ENCODE measurements at regions not wholly inside any gene's neighbourhood (a gene's known extent, or its start where the extent isn't known, plus 50 kb on each side); places are given as distances from the start of the nearest gene placed in this dataset.

DNA sequence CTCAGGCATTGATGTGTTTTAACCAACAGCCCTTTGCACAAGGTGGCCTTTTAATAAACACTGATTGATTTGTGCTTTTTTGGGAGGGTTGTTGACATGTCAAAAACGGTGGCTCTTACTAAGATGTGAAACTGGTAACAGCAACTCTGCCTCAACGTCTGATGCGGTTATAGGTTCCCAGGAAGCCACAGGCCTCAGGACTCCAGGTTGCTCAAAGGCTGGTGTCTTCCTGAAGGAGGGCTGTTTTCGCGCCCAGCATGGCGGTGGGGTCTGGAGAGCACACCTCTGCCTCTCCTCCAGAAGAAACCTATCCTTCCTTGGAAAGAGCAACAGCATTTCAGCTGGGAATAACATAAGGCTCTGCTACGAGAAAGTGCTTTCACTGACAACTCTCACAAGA, 187.5 kb downstream of the IRF8 start:
- Mint-ChIP-seq H3K27me3 (ENCODE audit: unreplicated experiment) (peaks cover 23% of the 10 kb centered on the region), H3K4me3 (ENCODE audit: unreplicated experiment) (no peak overlapping the region), H3K4me1 (ENCODE audit: unreplicated experiment) (no peaks in the 10 kb centered on the region), H3K27ac (ENCODE audit: unreplicated experiment) (no peak overlapping the region), H3K36me3 (ENCODE audit: unreplicated experiment) (no peaks in the 10 kb centered on the region), H3K9me3 (ENCODE audit: unreplicated experiment) (no peaks in the 10 kb centered on the region)
- no peak for DNase-seq (ENCODE audit: extremely low spot score, unreplicated experiment)
- TF ChIP-seq, protein P1, sequence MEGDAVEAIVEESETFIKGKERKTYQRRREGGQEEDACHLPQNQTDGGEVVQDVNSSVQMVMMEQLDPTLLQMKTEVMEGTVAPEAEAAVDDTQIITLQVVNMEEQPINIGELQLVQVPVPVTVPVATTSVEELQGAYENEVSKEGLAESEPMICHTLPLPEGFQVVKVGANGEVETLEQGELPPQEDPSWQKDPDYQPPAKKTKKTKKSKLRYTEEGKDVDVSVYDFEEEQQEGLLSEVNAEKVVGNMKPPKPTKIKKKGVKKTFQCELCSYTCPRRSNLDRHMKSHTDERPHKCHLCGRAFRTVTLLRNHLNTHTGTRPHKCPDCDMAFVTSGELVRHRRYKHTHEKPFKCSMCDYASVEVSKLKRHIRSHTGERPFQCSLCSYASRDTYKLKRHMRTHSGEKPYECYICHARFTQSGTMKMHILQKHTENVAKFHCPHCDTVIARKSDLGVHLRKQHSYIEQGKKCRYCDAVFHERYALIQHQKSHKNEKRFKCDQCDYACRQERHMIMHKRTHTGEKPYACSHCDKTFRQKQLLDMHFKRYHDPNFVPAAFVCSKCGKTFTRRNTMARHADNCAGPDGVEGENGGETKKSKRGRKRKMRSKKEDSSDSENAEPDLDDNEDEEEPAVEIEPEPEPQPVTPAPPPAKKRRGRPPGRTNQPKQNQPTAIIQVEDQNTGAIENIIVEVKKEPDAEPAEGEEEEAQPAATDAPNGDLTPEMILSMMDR (IDR thresholded peaks at IDR 0.05), result no peak

DNA sequence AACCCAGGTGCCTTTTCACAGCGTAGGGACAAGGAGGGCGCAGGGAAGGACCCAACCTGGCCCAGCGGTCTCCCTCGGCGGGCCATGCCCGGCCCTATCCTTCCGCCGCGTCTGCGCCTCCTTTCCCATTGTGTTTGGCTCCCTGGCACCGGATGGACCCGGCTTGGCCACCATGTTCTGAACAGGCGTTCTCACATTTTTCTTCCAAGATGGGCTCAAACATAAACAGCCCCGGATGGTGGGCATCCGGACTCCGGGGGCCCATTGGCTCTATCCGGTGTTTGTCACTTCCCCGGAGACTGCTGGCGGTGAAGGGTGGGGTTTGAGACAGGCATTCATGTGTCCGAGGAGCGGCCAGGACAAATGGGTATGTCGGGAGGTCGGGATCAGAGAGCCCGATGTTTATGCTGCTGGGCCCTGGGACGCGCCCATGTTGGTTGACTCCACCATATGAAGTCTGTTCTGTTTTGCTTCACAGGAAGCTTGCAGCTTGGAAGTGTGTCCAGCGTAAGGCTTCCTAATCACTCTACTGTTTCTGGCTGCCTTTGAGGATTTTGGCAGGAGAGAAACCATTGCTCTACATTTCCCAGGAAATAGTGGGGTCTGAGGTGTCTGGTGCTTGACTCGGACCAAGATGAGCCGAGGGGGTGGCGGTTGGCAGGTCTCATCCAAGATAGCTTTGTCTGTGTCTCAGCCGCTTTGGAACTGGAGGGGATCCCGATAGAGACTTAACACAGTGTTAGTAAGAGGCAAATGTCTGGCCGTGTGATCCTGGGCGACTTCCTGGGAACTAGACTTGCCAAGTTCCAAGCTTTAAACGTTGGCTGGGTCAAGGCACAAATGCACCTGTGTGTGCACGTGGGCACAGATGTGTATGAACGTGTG, 188.3 kb downstream of the IRF8 start:
- Mint-ChIP-seq H3K4me3 (ENCODE audit: unreplicated experiment) (no peak overlapping the region), H3K9me3 (ENCODE audit: unreplicated experiment) (no peaks in the 10 kb centered on the region), H3K27ac (ENCODE audit: unreplicated experiment) (no peak overlapping the region), H3K36me3 (ENCODE audit: unreplicated experiment) (no peaks in the 10 kb centered on the region), H3K27me3 (ENCODE audit: unreplicated experiment) (peaks cover 23% of the 10 kb centered on the region), H3K4me1 (ENCODE audit: unreplicated experiment) (no peaks in the 10 kb centered on the region)
- TF ChIP-seq, protein P1 (IDR thresholded peaks at IDR 0.05), result no peak
- DNase-seq (ENCODE audit: extremely low spot score, unreplicated experiment), result no peak

DNA sequence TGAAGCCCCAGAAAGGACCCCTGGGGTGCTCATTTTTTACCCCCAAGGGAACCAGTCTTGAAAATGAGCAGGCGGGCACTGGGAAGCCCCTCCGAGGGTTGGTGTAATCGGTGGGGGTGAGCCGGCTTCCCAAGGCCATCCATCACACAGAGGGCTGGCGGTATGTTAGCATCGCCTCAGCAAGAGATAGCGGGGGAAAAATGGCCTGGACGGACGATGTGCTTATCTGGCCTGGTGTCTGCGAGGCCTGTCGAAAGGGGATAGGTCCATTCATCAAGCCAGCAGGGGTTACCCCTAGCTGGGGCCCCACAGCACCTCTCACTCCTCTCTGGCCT, 188.9 kb downstream of the IRF8 start:
- H3K27me3 Mint-ChIP-seq (ENCODE audit: unreplicated experiment), result peaks cover 23% of the 10 kb centered on the region
- no peak overlapping the region for H3K27ac Mint-ChIP-seq (ENCODE audit: unreplicated experiment)

DNA sequence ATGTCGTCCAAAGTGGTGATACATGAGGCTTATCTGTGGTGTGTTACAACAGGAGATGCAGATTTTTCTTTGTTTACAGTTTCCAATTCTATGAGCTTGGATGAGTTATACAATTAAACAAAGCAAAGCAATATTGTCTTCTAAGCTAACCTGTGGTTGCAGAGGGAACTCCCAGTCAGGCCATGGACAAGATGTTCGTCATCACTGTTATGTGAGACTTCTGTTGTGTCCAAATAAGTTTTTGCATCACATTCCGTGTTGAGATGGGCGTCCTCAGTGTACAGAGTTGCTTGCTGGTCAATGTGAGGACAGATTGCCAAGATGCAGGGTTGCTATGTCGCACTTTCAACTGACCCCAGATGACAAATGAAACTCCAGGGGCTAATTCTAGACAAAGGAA, 189.3 kb downstream of the IRF8 start:
- DNase-seq (ENCODE audit: extremely low spot score, unreplicated experiment), result no peak
- Mint-ChIP-seq H3K9me3 (ENCODE audit: unreplicated experiment) (no peaks in the 10 kb centered on the region), H3K27me3 (ENCODE audit: unreplicated experiment) (peaks cover 27% of the 10 kb centered on the region), H3K4me1 (ENCODE audit: unreplicated experiment) (no peaks in the 10 kb centered on the region), H3K36me3 (ENCODE audit: unreplicated experiment) (no peaks in the 10 kb centered on the region), H3K27ac (ENCODE audit: unreplicated experiment) (no peak overlapping the region), H3K4me3 (ENCODE audit: unreplicated experiment) (no peak overlapping the region)
- TF ChIP-seq, protein P1 (IDR thresholded peaks at IDR 0.05), result no peak

More for the DNA sequence above, 188.9 kb downstream of the IRF8 start:
- H3K4me1 Mint-ChIP-seq (ENCODE audit: unreplicated experiment), result no peaks in the 10 kb centered on the region
- no peak for DNase-seq (ENCODE audit: extremely low spot score, unreplicated experiment)
- H3K36me3 Mint-ChIP-seq (ENCODE audit: unreplicated experiment), result no peaks in the 10 kb centered on the region
- H3K4me3 Mint-ChIP-seq (ENCODE audit: unreplicated experiment), result no peak overlapping the region
- H3K9me3 Mint-ChIP-seq (ENCODE audit: unreplicated experiment), result no peaks in the 10 kb centered on the region
- TF ChIP-seq, protein P1 (IDR thresholded peaks at IDR 0.05), result no peak

DNA sequence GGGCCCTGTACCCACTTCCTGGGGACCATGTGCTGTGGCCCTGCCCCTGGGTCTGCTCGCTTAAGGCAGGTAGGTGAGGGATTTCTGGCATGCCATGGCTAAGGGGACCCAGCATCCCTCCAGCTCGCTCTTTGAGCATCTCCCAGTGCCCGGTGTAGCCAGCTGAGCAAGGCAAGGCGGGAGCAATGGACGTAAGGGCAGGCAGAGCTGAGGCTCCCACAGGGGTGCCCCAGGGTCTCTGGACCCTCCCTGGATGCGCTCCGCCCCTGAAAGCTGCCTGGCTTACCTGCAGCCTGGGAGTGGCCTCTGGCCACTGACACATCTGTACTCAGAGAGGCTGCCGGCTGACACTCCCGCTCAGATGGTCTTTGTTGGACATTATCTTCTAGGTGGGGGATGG, 189.9 kb downstream of the IRF8 start:
- Mint-ChIP-seq H3K27me3 (ENCODE audit: unreplicated experiment) (peaks cover 25% of the 10 kb centered on the region), H3K27ac (ENCODE audit: unreplicated experiment) (no peak overlapping the region), H3K4me1 (ENCODE audit: unreplicated experiment) (no peaks in the 10 kb centered on the region), H3K4me3 (ENCODE audit: unreplicated experiment) (no peak overlapping the region), H3K9me3 (ENCODE audit: unreplicated experiment) (no peaks in the 10 kb centered on the region), H3K36me3 (ENCODE audit: unreplicated experiment) (no peaks in the 10 kb centered on the region)
- DNase-seq (ENCODE audit: extremely low spot score, unreplicated experiment), result no peak
- TF ChIP-seq, protein P1 (IDR thresholded peaks at IDR 0.05), result no peak
